KOPT-K1 (cell line): ENCODE measurements at regions not wholly inside any gene's neighbourhood (a gene's known extent, or its start where the extent isn't known, plus 50 kb on each side); places are given as distances from the start of the nearest gene placed in this dataset.
"Not testable (repeated sequence)": the region's sequence is repeated elsewhere in the genome, so short reads cannot be mapped to it uniquely, and the experiment has no call there.

ENCODE experiments used
- H3K27ac ChIP-seq: fragments of 200-600 bp; sonication (generic); 2 replicates; pipeline ENCODE4 v1.5.1; 2016; ENCODE audit warnings: antibody characterized with exemption, mild to moderate bottlenecking, low read depth, low read length; ENCODE audit not compliant: poor library complexity, severe bottlenecking
- H3K36me3 ChIP-seq: fragments of 200-600 bp; sonication (generic); 2 replicates; pipeline ENCODE4 v1.5.1; 2017; ENCODE audit warnings: antibody characterized with exemption, mild to moderate bottlenecking, low read length, moderate library complexity; ENCODE audit not compliant: insufficient read depth
- H3K9me3 ChIP-seq: fragments of 200-600 bp; sonication (generic); 2 replicates; pipeline ENCODE4 v1.5.1; 2017; ENCODE audit warnings: antibody characterized with exemption, low read length, mild to moderate bottlenecking; ENCODE audit not compliant: insufficient read depth, poor library complexity, severe bottlenecking

- Histone ChIP-seq H3K9me3 (no peaks in the 10 kb centered on the region), H3K36me3 (no peaks in the 10 kb centered on the region), H3K27ac (no peak overlapping the region)
These were observed 199.2 kb downstream of the OTOL1 start for GRCh38 chr3:161695811-161696210.

DNA sequence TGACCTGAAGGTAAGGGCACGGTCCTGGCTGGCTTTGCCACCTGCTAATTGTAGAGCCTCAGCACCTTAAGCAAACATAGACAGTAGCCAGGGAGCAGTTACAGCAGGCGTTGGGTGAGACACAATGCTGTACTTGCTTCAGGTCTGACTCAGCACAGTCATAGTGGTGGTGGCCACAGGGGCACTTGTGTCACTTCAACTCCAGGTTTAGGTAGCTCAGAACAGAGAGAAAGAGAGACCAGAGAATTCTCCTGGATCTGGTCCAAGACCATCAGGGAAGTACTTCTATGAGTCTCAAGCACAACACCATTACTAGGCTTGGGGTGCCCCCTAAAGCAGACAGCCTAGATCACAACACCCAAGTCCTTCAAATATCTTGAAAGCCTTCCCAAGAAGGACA is 204.4 kb downstream of the OTOL1 start:
- H3K9me3 ChIP-seq = no peaks in the 10 kb centered on the region
- H3K36me3 ChIP-seq = no peaks in the 10 kb centered on the region
- H3K27ac ChIP-seq = no peak overlapping the region

DNA sequence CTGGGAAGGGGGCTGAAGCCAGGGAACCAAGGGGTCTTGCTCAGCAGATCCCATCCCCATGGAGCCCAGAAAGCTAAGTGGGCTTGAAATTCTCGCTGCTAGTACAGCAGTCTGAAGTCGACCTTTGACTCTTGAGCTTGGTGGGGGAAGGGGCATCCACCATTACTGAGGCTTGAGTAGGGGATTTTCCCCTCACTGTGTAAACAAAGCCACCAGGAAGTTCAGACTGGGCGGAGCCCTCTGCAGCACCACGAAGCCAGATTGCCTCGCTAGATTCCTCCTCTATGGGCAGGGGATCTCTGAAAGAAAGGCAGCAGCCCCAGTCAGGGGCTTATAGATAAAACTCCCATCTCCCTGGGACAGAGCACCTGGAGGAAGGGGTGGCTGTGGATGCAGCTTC is 210.6 kb downstream of the OTOL1 start:
- H3K36me3 ChIP-seq, H3K9me3 ChIP-seq, H3K27ac ChIP-seq: not testable (repeated sequence)

- no peak overlapping the region for H3K27ac ChIP-seq
- no peaks in the 10 kb centered on the region for H3K9me3 ChIP-seq
- no peaks in the 10 kb centered on the region for H3K36me3 ChIP-seq
These were observed 217.1 kb downstream of the OTOL1 start for GRCh38 chr3:161713731-161714130.

DNA sequence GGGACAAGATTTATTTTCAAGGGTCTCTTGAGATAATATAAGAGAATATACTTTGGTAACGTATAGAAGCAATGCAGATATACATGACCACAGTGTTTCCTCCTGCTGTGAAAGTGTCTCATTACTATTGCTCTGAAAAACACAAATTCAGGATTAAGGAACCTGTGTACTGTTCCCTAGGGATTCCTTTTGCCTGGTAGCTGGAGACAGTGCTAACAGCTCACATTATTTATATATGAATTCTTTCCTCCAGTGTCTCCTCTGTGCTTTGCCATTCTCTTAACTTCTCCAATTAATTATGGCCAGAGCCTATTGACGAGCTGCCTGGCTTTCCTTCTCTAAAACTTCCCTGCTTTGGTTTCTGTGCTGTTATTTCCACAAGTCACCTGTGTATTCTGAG is 235.4 kb downstream of the OTOL1 start:
- Histone ChIP-seq H3K9me3 (no peaks in the 10 kb centered on the region), H3K27ac (no peak overlapping the region), H3K36me3 (no peaks in the 10 kb centered on the region)

GRCh38 chr3:161737171-161737570 is 240.6 kb downstream of the OTOL1 start:
- Histone ChIP-seq H3K36me3 (no peaks in the 10 kb centered on the region), H3K9me3 (no peaks in the 10 kb centered on the region)

GRCh38 chr3:161740421-161740820 is 243.8 kb downstream of the OTOL1 start:
- no peaks in the 10 kb centered on the region for H3K9me3 ChIP-seq
- no peak overlapping the region for H3K27ac ChIP-seq
- no peaks in the 10 kb centered on the region for H3K36me3 ChIP-seq

More at GRCh38 chr3:161737171-161737570, 240.6 kb downstream of the OTOL1 start:
- H3K27ac ChIP-seq = no peak overlapping the region

DNA sequence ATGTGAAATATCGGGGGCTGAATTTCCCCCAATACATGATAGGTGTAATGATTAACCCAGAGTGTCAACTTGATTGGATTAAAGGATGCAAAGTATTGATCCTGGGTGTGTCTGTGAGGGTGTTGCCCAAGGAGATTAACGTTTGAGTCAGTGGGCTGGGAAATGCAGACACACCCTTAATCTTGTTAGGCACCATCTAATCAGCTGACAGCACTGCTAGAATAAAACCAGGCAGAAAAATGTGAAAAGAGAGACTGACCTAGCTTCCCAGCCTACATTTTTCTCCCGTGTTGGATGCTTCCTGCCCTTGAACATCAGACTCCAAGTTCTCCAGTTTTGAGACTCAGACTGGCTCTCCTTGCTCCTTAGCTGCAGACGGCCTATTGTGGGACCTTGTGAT is 247.8 kb downstream of the OTOL1 start:
- Histone ChIP-seq H3K9me3 (no peaks in the 10 kb centered on the region), H3K27ac (no peak overlapping the region), H3K36me3 (no peaks in the 10 kb centered on the region)

DNA sequence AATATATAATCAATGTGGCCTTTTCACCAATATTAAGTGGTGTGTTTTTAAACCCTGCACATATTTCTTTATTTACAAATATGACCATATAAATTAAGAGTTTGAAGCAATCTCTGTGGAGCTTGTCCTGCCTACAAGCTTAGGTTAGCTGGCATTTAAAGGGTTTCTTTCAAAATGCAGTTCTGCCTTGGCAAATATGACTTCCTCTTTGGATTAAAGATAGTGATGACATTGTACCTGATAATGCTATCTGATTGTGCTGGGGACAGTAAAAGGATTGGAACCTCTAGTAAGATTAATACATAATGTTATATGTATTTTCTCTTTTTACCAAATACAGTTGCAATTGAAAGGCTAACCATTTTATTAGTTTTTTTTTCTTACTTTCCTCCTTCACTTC is 249.1 kb downstream of the OTOL1 start:
- Histone ChIP-seq H3K27ac (no peak overlapping the region), H3K36me3 (no peaks in the 10 kb centered on the region), H3K9me3 (no peaks in the 10 kb centered on the region)

- no peaks in the 10 kb centered on the region for H3K9me3 ChIP-seq
- no peaks in the 10 kb centered on the region for H3K36me3 ChIP-seq
- no peak overlapping the region for H3K27ac ChIP-seq
These were observed 251.4 kb downstream of the OTOL1 start for GRCh38 chr3:161748049-161748448.

DNA sequence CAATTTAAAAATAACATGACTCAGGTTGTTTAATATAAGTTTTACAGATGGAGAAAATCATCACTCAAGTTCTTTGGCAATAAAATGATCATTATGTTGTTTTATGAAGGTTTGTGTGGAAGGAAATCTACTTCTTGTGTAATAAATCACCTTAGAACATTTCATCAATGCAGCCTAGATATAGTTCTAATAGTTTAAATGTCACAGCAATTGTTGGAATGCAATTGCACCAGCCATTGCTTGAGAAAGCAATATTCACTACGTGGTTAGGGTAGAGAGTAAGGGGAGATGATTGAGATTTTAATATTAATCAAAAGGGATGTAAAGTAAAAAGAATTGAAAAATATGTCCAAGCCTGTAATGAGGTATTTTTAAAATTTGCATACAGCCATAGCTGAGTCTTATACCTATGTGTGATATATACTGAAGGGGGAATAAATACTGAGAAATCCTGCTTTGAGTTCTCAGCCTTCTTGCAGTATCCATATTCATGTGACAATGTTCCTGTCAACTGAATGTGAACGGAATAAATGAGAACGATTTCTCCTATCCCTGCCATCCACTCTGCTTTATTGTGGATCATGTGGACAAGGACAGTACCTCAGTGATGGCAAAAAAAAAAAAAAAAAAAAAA is 257.9 kb downstream of the OTOL1 start:
- H3K27ac ChIP-seq = no peak overlapping the region
- no peaks in the 10 kb centered on the region for H3K36me3 ChIP-seq
- no peaks in the 10 kb centered on the region for H3K9me3 ChIP-seq

DNA sequence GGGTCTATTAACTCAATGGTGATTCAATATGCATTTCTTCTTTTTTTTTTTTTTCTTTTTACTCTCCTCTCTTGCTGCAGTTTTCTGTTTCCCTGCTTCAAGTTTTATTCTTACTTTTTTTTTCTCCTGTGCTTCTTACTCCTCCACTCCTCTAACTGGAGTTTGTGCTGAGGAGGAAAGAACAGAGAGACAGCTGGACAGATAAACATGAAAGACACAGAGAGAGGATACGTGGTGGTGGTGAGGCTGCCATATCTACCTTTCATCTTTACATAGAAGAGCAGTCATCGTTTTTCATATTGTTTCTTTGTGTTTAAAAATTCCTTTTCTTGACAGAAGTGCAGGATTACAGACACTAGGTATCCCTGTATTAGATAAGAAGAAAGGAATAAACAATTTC is 262.8 kb downstream of the OTOL1 start:
- H3K9me3 ChIP-seq = no peaks in the 10 kb centered on the region
- H3K27ac ChIP-seq = no peak overlapping the region
- no peaks in the 10 kb centered on the region for H3K36me3 ChIP-seq

- H3K27ac ChIP-seq = no peak overlapping the region
These were observed 269.7 kb downstream of the OTOL1 start for GRCh38 chr3:161766331-161766730.

DNA sequence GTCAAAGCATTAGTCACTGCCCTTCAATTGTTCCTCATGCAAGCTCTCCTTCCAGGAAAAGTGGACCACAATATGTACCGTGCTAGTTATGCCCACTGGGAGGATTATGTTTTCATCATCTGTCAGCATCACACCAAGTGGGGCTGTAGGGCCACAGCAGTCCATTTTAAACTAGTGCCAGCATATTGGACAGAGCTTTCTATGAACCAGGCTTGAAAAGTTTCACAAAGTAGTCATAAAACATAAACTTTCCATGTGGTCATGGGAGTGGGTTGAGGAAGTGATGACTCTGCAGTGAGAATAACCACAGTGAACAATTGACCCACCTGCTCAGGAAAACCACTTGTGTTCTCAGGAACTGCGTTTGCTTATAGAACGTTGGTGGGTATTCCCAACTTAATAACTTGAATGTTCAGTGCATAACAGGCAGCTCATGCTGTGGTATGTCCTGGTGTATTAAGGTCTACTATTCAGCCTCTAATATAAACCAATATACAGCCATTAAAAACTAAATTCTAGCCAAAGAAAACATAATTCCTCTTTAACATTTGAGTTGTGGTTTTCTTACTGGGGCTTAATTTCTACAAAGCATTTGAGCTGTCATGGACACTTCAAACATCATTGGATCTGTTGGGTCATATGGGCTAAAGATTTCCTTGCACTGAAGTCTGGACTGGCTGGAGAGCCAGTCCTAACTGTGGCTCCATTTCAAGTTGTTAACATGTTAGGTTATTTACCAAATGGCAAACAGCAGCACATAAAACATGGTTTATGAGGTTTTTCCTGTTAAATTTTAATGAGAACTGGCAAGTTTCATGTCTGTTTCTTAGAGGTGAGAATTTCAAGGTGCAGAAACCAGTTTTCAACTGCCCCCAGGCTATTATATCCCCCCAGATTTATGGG is 274.1 kb downstream of the OTOL1 start:
- Histone ChIP-seq H3K27ac (no peak overlapping the region), H3K36me3 (no peaks in the 10 kb centered on the region)

More at GRCh38 chr3:161766331-161766730, 269.7 kb downstream of the OTOL1 start:
- Histone ChIP-seq H3K9me3 (no peaks in the 10 kb centered on the region), H3K36me3 (no peaks in the 10 kb centered on the region)

GRCh38 chr3:161781381-161781780 is 284.8 kb downstream of the OTOL1 start:
- no peaks in the 10 kb centered on the region for H3K36me3 ChIP-seq
- no peaks in the 10 kb centered on the region for H3K9me3 ChIP-seq
- H3K27ac ChIP-seq = no peak overlapping the region

More for the DNA sequence above, 274.1 kb downstream of the OTOL1 start:
- H3K9me3 ChIP-seq = no peaks in the 10 kb centered on the region
